H1 (cell line): ENCODE measurements at regions not wholly inside any gene's neighbourhood (a gene's known extent, or its start where the extent isn't known, plus 50 kb on each side); places are given as distances from the start of the nearest gene placed in this dataset.

Experiments
- EGR1 ChIP-seq: IDR thresholded peaks from 2 replicates; pipeline ENCODE4 v1.6.1; 2011; ENCODE audit warnings: low read depth, low read length, borderline replicate concordance
- SRF ChIP-seq: IDR thresholded peaks from 2 replicates; pipeline ENCODE4 v1.6.1; 2011; ENCODE audit warnings: mild to moderate bottlenecking, low read depth, low read length, moderate library complexity
- SUZ12 ChIP-seq: fragments of 200-600 bp; sonication (generic); IDR thresholded peaks from 2 replicates; pipeline ENCODE4 v1.6.1; 2012; ENCODE audit warnings: mild to moderate bottlenecking, inconsistent platforms, low read length, moderate library complexity, mixed read lengths

DNA sequence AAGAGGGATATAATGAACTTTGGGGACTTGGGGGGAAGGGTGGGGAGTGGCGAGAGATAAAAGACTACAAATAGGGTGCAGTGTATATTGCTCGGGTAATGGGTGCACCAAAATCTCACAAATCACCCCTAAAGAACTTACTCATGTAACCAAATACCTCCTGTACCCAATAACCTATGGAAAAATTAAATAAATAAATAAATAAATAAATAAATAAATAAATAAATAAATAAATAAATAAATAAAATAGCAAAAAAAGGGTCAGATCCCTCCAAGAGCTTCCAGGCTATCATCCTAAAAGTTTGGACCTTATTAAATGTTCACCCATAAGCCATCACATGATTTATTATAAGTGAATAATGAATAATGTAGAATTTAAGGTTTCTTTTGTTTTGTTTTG is 636.1 kb upstream of the C16orf82 start (continued):
- TF ChIP-seq SRF = no peak
- TF ChIP-seq SUZ12 = no peak
- no peak for TF ChIP-seq EGR1
